ENCODE measurements at regions not wholly inside any gene's neighbourhood (a gene's known extent, or its start where the extent isn't known, plus 50 kb on each side); places are given as distances from the start of the nearest gene placed in this dataset.

GRCh38 chr4:104989371-104989770, 157.3 kb upstream of the TET2 start:
- DNase-seq (ENCODE audit: extremely low read depth in 1 of 11, low read depth in 9 of 11, low spot score in 4 of 11) = no peak

- no peak for DNase-seq (ENCODE audit: extremely low read depth in 1 of 11, low read depth in 9 of 11, low spot score in 4 of 11)
These were observed 144.4 kb upstream of the TET2 start for GRCh38 chr4:105002278-105002677.

GRCh38 chr4:105014234-105014633, 132.4 kb upstream of the TET2 start:
- no peak for DNase-seq (ENCODE audit: extremely low read depth in 1 of 11, low read depth in 9 of 11, low spot score in 4 of 11)

- no peak for DNase-seq (ENCODE audit: extremely low read depth in 1 of 11, low read depth in 9 of 11, low spot score in 4 of 11)
These were observed 132.0 kb upstream of the TET2 start for GRCh38 chr4:105014635-105015034.

GRCh38 chr4:105015750-105016149, 130.9 kb upstream of the TET2 start:
- no peak for DNase-seq (ENCODE audit: extremely low read depth in 1 of 11, low read depth in 9 of 11, low spot score in 4 of 11)

- no peak for DNase-seq (ENCODE audit: extremely low read depth in 1 of 11, low read depth in 9 of 11, low spot score in 4 of 11)
These were observed 123.6 kb upstream of the TET2 start for GRCh38 chr4:105022811-105023667.

GRCh38 chr4:105023668-105024055, 123.0 kb upstream of the TET2 start:
- no peak for DNase-seq (ENCODE audit: extremely low read depth in 1 of 11, low read depth in 9 of 11, low spot score in 4 of 11)

GRCh38 chr4:105025263-105026017, 121.2 kb upstream of the TET2 start:
- DNase-seq (ENCODE audit: extremely low read depth in 1 of 11, low read depth in 9 of 11, low spot score in 4 of 11) = no peak

GRCh38 chr4:105036991-105037390, 109.7 kb upstream of the TET2 start:
- DNase-seq (ENCODE audit: extremely low read depth in 1 of 11, low read depth in 9 of 11, low spot score in 4 of 11) = no peak

- no peak for DNase-seq (ENCODE audit: extremely low read depth in 1 of 11, low read depth in 9 of 11, low spot score in 4 of 11)
These were observed 104.2 kb upstream of the TET2 start for GRCh38 chr4:105042451-105042850.

- no peak for DNase-seq (ENCODE audit: extremely low read depth in 1 of 11, low read depth in 9 of 11, low spot score in 4 of 11)
These were observed 95.8 kb upstream of the TET2 start for GRCh38 chr4:105050896-105051295.

- no peak for DNase-seq (ENCODE audit: extremely low read depth in 1 of 11, low read depth in 9 of 11, low spot score in 4 of 11)
These were observed 89.1 kb upstream of the TET2 start for GRCh38 chr4:105057370-105058105.

- no peak for DNase-seq (ENCODE audit: extremely low read depth in 1 of 11, low read depth in 9 of 11, low spot score in 4 of 11)
These were observed 88.4 kb upstream of the TET2 start for GRCh38 chr4:105058177-105058812.

- no peak for DNase-seq (ENCODE audit: extremely low read depth in 1 of 11, low read depth in 9 of 11, low spot score in 4 of 11)
These were observed 87.3 kb upstream of the TET2 start for GRCh38 chr4:105059337-105059736.

- no peak for DNase-seq (ENCODE audit: extremely low read depth in 1 of 11, low read depth in 9 of 11, low spot score in 4 of 11)
These were observed 86.0 kb upstream of the TET2 start for GRCh38 chr4:105060628-105061027.

GRCh38 chr4:105061136-105061696, 85.5 kb upstream of the TET2 start:
- peak in 7 of 11 donors; percentile 11 to 37 (median 22) for DNase-seq (ENCODE audit: extremely low read depth in 1 of 11, low read depth in 9 of 11, low spot score in 4 of 11)

GRCh38 chr4:105061731-105062130, 84.9 kb upstream of the TET2 start:
- DNase-seq (ENCODE audit: extremely low read depth in 1 of 11, low read depth in 9 of 11, low spot score in 4 of 11) = no peak

GRCh38 chr4:105066401-105066800, 80.3 kb upstream of the TET2 start:
- no peak for DNase-seq (ENCODE audit: extremely low read depth in 1 of 11, low read depth in 9 of 11, low spot score in 4 of 11)

GRCh38 chr4:105067431-105067830, 79.2 kb upstream of the TET2 start:
- no peak for DNase-seq (ENCODE audit: extremely low read depth in 1 of 11, low read depth in 9 of 11, low spot score in 4 of 11)
